C1 segment of cervical spinal cord (tissue), 14 donors: ENCODE measurements at regions not wholly inside any gene's neighbourhood (a gene's known extent, or its start where the extent isn't known, plus 50 kb on each side); places are given as distances from the start of the nearest gene placed in this dataset.
"Not testable (repeated sequence)": the region's sequence is repeated elsewhere in the genome, so short reads cannot be mapped to it uniquely, and the experiment has no call there.

Experiments used
- DNase-seq, 14 donors: peaks; one replicate each; lab custom pipeline; 2025; lab: John Stamatoyannopoulos, UW

- DNase-seq: no peak
Observed at GRCh38 chr6:131492932-131493573, 80.0 kb upstream of the ARG1 start.

GRCh38 chr6:131504387-131504786, 68.6 kb upstream of the ARG1 start:
- not testable (repeated sequence) for DNase-seq

GRCh38 chr6:131510094-131510493, 62.9 kb upstream of the ARG1 start:
- DNase-seq: no peak

DNA sequence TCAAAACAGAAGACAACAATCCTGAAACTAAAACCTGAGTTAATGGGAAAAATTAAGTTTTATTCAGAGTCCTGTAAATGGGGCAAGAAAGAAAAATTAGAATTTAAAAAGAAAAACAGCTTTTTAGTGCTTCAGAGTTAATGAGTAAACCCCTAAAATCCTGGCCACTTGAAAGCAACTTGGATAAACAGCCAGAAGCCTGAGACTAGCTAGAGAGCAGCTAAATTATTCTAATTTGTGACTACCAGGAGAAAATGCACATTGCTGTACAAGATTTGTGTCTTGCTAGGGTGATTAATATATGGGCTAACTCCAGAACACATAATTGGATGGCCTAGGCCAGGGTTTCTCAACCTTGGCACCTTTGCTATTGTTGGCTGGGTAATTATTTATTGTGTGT, 62.4 kb upstream of the ARG1 start:
- no peak for DNase-seq

GRCh38 chr6:131519670-131520436, 53.2 kb upstream of the ARG1 start:
- no peak for DNase-seq
